HG03575 (cell line): ENCODE measurements at regions not wholly inside any gene's neighbourhood (a gene's known extent, or its start where the extent isn't known, plus 50 kb on each side); places are given as distances from the start of the nearest gene placed in this dataset.

Experiments used
- ATAC-seq: cut with Tn5 transposase; IDR thresholded peaks from one replicate; pipeline ENCODE4 v1.9.1; 2021; ENCODE audit not compliant: unreplicated experiment, insufficient number of reproducible peaks, low FRiP score; ENCODE audit errors: extremely low read depth

GRCh38 chr4:3862640-3863420, 96.6 kb downstream of the ADRA2C start:
- ATAC-seq: no peak

- ATAC-seq: no peak
Measured at GRCh38 chr4:3863841-3864741, 97.9 kb downstream of the ADRA2C start.

GRCh38 chr4:3864742-3865721, 98.8 kb downstream of the ADRA2C start:
- no peak for ATAC-seq

- ATAC-seq: no peak
Measured at GRCh38 chr4:3865986-3866812, 100.0 kb downstream of the ADRA2C start.

DNA sequence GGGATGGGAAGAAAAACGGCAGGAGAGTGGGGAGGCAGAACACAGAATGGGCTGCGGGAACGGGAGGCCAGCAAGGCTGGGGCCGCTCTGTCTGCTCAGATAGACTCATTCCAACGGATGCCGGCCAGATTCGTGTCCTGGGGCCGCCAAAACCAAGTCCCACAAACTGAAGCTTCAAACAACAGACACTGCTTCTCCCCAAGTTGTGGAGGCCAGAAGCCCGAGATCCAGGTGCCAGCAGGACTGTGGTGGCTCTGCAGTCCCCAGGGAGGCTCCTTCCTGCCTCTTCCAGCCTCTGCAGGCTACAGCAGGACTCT, 100.6 kb downstream of the ADRA2C start:
- ATAC-seq: no peak

DNA sequence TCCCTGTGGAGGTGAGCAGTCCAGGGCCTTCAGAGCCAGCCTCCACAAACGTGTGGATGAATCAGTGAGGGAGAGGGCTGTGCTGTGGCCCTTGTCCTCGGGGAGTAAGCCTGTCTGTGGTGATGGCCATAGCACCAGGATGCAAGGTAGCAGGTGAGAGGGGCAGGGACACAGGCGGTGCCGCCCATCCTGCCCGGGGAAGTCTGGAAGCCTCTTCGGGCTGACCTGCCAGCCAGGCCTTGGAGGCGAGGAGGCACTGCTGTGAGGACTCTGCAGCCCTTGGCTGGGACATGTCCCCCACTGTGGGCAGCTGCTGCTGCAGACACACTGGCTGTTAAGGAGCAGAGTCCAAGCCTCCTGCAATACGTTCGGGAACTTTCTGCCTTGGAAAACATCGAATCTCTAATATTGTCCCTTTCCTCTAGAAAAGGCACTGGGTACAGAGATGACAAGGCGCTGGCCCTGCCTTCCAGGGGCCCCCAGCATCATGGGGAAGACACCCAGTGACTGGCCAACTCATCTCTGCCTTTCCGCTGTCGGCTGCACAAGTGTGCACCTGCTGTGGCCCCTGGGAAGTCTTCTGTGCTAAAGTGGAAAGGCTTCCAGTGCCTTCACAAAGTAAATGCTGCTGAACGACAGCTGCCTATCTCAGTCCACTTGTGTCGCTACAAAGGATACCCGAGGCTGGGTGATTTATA, 101.4 kb downstream of the ADRA2C start:
- no peak for ATAC-seq

- ATAC-seq: no peak
Measured at GRCh38 chr4:3868211-3869173, 102.3 kb downstream of the ADRA2C start.

GRCh38 chr4:3869174-3869572, 103.0 kb downstream of the ADRA2C start:
- no peak for ATAC-seq

GRCh38 chr4:3869661-3870566, 103.7 kb downstream of the ADRA2C start:
- ATAC-seq: no peak

GRCh38 chr4:3870567-3870962, 104.4 kb downstream of the ADRA2C start:
- ATAC-seq: no peak

DNA sequence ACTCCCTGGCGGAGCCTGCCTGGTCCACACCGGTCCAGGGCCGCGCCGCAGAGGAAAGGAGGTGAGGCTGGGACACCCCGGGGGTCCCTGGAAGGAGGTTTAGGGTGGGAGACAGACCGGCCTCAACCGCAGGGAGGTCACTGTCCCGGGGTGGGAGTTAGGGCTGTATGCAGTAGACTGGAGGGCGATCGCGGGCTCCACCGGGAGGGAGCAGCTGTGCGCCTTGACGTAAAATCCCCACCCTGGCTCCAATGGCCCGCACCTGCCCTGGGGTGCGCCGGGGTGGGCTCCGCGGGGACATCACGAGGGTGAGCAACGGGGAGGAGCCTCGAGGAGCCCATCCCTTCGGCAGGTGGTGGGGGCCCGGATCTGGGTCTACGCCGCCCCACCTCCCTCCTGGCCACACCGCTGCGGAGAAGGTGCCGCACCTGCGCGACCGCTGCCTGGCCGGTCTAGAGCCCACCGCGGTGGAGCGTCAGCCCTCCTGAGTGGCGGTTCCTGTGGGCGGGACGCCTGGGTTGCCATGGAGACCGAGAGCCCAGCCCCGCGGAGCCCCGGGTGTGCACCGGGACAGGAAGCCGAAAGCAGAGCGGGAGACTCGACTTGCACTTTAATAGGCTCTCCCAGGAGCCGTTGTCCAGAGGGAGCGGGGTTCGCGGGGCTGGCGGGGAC, 105.1 kb downstream of the ADRA2C start:
- no peak for ATAC-seq

DNA sequence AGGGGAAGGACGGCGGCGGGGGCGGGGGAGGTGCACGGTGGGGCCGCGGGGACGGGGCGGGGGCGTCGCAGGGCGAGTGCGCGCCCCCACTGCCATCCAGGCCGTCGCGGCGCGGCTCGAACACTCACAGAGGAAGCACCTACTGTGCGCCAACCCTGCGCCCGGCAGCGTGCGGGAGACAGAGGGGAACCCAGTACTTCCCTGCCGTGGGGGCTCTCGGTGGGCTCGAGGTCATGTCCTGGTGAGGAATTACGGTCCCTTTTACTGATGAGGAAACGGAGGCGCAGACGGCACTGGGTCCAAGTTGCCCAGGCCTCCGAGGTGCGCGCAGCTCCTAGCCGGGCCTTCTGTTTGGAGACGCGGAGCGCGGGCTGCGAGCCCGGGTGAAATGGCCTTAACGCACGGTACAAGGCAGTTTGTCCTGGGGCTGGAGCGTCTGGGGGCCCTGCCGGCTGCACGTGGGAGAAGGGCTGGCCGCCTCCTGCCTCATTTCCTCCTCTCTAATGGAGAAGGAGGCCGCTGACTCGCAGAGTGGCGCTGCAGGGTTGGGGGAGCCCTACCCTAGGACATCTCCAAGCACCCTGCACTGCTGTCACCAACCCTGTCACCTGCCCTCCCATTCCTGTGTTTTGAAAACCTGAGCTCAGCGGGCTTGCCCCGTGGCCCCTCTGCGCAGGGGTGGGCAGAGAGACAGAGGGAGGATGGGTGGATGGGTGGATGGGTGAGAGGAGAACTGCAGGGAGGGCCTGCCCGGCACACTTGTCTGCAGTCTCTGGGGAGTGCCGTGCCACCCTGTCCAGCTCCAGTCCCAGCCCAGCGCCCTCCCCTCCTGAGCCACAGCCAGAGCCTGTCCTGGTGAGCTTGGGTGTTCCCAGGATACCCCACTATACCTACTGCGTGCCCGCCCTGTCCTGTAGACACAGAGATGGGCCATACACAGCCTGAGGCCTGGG, 106.0 kb downstream of the ADRA2C start:
- ATAC-seq: no peak

GRCh38 chr4:3872834-3873313, 106.7 kb downstream of the ADRA2C start:
- ATAC-seq: no peak

DNA sequence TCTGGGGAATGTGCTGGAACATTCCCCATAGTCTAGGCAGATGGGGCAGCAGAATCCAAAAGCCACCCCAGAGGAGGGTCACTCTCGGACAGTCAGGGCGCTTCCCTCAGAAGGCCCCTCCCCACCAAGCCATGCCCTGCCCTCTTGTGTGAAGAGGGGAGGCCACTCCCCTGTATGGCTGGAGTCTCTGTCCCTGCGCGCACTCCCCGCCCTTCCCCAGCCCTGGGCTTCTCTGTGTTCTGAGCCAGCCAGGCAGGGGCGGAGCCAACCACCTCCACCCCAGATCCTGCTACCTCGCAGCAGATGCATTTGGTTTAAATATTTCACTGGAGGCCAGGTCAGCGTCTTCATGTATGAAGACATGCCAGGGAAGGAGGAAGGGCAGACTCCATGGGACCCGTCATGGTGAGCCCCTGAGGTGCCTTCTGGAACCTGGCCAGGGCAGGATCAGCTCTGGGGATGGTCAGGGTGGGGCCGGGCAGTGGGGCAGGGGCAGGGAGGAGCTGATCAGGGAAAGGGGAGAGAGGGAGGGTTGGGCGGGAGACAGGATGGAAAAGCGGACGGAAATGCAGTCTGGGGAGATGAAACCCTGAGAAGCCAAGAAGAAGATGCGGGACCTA, 107.3 kb downstream of the ADRA2C start:
- ATAC-seq: no peak
